GM19455 (cell line): ENCODE measurements at regions not wholly inside any gene's neighbourhood (a gene's known extent, or its start where the extent isn't known, plus 50 kb on each side); places are given as distances from the start of the nearest gene placed in this dataset.
"Not testable (repeated sequence)": the region's sequence is repeated elsewhere in the genome, so short reads cannot be mapped to it uniquely, and the experiment has no call there.

Experiments used
- ATAC-seq: cut with Tn5 transposase; IDR thresholded peaks from one replicate; pipeline ENCODE4 v1.9.1; 2021; ENCODE audit not compliant: unreplicated experiment

DNA sequence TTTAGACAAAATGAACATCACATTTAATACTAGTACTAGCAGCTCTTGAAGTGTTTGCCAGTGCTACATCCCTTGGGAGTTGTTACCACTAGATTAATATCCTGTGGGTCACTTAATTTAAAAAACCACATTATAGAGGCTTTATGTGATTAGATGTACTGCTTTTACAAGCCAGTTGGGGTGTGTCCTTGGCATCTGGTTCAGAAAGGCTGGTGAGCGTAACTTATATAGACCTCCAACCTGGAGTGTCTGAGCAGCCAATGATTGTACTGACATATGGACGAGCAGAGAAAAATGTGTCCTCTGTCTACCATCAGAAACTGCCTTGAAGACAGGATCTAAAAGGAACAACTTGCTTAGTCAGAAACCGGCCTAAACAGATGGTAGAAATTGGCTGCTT, 306.2 kb upstream of the ATP11B start:
- ATAC-seq, result no peak

DNA sequence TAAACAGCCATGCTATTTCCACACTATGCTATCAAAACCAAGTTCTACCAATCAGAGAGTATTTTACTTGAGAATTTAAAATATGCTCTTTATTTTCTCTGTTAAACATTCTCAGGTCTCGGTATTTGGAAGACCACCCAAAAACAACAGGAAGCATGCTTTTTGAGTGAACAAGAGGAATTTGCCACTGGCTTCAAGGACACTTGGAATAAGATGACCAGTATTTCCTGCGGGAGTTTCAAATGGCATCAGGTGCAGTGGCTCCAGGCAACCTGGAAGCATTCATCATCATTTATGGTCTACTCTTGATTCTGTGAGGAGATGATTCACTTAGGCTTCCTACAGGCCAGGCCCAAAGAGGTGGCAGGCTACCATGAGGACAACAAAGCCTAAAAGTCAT, 305.7 kb upstream of the ATP11B start:
- ATAC-seq, result no peak

DNA sequence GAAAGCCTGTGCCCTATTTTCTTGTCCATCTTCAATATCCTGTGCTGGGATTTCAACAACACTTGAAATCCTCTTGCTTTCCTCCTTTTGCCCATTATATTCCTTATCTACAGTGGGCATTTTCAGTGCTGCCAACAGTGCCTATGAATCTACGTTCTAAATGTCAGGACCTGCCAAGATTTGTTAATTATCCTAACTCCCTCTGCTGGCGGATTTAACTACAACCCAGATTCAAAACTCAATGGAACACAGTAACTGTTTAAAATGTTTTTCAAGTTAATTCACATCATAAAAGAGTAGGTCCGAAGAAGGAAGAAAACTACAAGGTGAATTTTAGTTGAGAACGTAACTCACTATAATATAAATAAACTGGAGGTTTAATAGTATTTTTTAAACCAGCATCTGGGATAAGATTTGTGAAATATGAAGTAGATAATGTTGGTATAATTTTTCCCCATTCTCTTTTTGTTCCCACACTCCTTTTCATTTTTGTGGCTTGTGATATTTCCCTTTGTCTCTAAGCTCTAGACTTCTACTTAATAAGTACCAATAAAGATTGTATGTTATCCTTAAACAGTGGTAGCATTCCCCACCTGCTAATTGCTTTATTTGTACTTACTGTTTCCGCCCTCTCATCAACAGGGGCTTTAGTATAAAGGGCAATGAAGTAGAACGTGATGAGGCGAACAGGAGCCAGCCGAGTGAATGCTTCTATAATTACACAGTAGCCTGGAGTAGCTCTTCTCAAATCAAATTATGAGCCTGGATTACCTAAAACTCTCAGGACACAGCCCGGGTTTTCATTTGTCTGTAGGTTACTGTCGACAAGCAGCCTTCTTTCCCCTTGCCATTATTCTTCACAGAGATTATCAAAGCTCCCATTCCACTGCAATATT, 302.5 kb upstream of the ATP11B start:
- peak; percentile 57 for ATAC-seq

DNA sequence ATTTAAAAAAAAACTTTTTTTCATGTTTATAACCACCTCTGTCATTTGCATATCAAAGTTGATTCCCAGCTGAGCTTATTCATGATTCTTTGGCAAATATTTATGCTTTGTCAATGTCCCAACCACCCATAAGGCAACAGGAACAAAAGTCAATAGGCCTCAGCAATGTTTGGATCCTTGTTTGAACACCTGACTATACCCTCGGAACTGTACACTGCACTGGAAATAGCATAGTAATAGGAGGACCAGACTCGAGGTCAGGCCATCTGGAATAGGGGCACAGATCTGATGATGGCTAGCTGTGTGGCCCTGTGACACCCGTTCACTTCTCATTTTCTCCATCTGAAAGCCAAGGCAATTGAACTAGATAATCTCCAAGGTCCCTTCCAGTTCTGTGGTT, 301.7 kb upstream of the ATP11B start:
- no peak for ATAC-seq

DNA sequence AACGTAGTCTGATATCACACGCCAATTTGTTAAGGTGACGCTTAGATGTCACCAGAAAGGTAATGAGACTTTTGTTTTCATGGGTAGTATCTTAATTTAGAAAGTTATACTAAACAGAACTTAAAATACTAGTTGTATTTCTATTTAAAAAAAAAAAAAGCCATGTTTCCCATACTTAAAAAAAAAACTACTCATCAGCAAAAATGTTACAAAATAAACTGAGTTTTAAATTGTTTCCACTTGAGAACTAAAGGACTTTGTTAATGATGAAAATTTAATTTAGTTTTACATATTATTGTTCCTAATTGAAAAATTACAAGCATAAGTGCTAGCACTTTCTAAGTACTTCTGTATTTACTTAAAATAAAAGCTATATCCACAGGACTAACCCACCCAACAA, 300.8 kb upstream of the ATP11B start:
- ATAC-seq, result no peak

DNA sequence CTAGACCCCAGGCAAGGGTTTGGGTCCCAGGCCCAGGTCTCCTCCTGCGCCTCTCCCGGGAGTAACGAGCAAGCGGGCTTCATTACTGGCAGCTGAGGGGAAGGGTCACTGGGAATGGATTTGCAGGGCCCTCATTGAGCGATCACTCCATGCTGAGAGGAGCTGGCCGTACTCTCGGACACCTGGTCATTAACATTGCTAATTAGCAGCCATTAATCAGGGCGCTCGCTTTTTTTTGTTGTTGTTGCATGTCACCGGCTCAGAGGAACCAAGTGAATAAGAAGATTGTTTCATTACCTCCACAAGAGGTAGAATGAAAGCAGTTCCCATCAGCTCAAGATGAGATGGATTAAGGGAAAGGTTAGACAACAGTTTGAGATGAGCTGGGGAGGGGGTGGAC, 293.0 kb upstream of the ATP11B start:
- no peak for ATAC-seq

DNA sequence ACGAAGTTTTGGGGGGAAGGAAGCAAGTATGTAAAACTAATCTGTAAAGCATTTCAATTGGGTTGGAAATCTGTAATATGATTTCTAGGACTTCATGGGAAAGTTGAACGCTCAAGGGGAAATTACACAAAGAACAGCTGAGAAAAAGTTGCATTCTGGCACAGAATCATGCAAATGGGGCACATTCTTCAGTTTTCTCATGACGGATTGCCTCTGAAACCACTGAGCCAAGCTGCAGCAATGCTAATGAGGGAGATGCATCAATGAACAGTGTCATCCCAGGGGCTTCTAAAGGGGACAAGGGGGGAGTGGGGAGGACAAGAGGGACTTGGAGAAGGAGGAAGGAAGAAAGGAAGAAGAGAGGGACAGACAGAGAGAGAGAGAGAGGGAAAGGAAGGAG, 291.4 kb upstream of the ATP11B start:
- ATAC-seq, result no peak

DNA sequence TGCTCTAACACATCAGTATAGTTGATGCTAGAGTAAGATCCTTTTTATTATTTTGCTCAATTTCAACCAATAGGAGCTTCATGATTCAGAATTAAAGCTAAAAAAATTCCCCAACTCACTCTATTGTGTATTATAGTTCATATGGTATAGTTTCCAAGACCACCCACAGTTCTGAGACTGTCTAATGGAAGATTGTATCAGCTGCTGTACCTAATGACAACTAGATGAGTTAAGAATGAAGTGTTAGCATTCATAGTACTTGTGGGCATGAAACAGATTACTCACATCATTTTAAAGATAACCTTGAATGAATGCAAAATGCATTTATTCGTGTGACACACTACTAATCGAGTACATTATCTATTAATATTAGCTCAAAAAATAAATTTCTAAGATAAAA, 289.9 kb upstream of the ATP11B start:
- ATAC-seq, result no peak

DNA sequence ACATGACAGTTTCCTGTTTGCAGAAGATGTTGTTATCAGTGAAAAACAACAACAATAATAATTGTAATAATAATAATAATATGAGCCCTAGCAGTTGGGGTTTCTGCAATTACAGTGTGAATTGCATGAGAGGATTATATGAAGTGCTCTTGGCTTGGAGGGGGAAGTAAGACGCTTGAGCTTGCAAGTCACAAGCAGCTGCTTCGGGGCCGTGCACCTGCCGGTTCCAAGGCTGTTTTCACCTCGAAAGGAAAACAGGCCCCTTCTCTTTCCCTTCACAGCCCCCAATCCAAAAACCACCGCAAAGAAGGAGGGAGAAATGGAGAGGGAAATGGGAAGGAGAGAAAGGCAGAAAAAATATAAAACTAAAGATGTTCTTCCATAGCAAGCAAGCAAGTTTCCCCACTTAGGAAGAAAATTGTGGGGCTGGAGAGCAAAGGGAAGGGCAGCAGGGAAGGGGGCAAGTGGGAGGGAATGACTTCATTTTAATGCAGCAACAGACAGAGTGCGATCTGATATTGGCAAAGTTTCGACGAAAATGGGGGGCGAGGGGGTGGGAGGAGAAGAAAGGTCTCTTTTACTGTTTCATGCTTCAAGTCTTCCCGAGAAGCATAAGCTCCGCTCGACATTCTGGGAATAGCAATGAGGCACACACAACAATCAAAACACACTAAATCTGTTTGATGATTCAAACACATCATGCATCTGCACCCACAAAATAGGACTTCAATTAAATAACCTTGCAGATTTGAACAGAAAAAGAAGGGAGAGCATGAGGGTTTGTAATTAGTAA, 284.2 kb upstream of the ATP11B start:
- no peak for ATAC-seq

DNA sequence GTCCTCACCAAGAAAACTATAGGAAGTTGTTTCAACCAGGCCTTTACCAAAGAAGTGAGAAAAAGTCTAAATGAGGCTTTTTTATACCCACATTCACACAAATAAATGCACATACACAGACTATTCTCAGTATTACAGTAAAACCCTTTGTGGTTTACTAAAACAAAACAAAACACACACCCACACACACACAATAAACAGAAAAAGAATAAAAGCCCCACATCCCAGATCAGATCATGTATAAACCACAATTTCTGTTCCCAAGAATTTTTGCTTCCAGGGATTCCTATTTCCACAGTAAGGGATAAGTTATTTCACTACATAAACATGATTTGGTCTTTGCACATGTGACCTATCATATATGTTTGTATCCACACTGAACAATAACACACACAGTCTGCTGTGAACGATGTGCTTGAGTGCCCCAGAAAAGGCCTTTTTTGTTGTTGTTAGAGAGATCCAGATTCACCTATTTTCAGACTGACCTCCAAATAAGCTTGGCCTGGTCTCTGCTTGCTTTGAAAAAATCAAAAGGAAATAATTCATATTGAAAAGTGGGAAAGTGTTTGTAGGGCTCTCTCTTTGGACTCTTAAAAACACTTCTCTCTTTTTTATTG, 283.4 kb upstream of the ATP11B start:
- no peak for ATAC-seq

DNA sequence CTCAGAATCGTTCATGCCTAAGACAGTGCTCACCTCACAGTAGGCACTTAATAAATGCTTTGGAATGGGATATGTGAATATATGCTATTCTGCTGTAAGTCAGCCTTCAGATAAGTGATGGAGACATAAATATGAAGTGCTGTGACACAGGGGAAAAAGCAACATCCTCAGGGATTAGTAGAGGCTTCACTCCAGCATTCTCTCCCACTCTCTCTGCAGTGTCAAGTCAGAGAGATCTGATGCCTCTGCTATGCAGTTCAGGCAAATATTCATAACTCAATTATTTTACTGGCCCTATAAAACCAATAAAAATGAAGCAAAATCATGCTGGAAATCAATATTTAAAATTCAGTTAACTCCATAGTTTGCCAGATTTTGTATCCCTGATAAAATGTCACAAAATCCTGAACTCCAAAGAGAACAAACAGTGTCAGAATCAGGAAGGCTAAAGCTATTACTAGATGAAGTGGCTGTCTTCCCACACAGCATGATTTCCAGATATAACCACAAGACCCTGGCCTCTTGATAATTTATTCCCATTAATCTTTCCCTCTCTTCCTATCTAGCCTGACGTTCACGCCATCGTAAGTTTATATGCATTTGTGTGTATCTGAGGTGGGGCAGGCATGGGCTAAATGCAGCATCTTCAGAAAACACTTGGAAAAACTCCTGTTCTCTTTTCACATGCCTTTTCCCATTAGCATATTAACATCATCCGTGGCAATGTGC, 278.9 kb upstream of the ATP11B start:
- no peak for ATAC-seq

DNA sequence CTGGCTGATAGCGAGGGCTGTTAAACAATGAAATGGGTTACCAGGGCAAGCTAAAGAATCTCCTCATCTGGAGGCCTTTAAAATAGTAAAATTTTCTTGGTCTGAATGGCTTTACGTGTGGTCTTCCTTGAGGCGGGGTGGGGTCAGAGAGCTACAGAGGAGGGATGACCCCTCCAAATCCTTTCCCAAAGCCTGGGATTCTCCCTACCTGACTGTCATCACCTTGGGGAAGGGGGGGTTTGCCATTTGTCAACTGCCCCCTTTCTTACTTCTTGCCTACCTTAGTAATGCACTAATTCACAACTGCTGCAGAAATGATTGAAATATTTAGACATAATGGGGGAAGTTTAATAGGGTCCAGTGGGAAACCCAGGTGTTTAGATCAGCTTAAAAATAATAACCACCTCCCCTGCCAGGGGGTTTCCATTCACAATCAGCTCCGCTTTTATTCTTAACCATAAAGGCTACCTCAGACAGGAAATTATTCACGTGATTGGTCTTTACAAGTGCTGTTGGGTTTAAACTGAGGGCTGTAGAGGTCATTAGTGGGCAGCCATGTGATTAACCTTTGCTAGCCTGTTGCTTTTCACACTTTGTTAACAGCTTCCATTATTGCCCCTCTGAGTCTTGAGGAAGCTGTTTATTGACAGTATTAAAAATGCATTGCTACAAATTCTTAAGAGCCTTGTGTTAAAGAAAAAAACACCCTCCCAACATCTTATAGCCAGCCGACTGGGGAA, 276.5 kb upstream of the ATP11B start:
- no peak for ATAC-seq

DNA sequence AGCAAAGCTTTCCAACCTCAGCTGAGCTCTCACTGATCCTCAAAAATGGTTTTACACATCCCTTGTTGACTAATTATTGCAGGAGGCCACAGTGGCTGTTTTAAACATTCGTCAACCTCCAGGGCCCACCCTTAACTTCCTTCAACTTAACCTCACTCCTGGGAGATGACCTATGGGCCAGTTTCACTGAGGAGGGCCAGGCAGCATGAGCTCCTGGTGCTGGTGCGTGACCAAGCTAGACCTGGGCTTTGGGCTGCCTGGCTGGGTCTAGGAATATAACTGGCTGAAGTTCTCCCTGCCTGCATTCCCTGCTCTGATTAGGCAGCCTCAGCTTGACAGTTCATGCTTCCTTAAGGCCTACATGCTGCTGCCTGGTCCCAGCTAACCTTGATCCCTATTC, 273.7 kb upstream of the ATP11B start:
- no peak for ATAC-seq

DNA sequence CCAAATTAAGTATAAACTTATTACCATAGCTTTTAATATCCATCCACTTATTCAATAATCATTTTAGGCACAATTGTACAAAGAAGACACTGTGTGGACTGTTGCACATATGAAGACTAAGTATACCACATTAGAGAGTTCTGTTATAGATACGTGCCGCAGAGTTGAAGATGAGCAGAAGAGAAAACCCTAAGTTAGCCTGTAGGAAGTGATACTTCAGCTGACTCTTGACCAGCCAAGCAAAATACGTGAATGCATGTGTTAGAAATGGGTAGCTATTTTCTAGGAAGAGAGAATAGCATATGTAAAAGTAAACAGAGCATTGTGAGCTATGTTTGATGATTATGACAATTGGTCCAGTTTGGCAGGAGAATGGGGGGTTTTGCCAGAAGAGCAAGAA, 272.0 kb upstream of the ATP11B start:
- peak; percentile 52 for ATAC-seq

DNA sequence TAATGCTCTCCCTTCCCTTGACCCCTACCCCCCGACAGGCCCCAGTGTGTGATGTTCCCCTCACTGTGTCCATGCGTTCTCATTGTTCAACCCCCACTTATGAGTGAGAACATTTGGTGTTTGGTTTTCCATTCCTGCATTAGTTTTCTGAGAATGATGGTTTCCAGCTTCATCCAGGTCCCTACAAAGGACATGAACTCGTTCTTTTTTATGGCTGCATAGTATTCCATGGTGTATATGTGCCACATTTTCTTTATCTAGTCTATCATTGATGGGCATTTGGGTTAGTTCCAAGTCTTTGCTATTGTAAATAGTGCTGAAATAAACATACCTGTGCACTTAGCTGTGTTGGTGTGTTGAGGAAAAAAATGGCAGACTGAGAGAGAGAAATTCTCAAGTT, 269.9 kb upstream of the ATP11B start:
- ATAC-seq, result not testable (repeated sequence)

DNA sequence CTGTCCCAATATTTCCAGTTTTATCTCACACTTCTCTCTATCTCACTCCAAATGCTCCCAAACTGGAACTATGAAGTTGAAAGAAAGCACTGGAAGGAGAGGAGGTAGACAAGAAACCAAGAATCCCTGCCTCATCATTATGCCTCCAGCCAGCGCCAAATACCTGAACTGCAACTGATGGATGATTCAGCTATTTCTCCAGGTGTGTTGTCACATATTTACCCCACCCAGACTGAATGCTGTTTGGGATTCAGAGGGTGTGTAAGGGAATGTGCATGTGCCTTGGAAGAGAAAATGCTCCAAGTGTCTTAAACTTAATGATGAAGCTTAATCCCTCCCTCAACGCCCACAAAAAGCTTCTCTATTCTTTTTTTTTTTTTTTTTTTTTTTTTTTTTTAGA, 269.5 kb upstream of the ATP11B start:
- no peak for ATAC-seq

DNA sequence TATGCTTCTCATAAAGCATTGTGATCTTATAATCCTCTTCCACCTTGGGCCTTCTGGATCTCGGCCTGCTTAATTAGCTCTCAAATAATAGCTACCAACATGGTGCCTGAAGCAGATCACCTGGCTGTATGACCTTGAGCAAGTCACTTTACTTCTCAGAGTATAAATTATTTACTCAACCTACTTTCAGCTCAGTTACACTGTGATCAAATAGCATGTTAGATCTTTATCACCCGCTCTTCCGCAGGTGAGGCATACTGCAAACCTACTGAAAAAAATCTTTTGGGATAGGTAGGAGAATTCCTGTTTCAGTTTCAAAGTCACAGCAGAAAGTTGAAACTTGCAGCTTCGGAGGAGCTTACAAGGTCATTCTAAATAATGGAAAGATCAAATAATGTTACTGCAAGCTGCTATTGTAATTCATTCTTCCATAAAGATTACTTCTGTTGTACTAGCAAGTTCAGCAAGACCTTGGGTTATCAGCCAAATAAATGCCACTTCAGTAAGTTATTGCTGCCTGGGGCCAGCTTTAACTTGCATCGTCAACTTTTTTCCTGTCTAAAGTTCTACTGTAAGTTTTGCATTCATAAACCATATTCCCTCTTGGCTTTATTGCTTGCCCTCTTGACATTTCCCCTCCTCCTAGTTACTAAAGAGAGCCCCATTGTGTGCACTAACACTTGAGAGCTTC, 268.4 kb upstream of the ATP11B start:
- no peak for ATAC-seq

DNA sequence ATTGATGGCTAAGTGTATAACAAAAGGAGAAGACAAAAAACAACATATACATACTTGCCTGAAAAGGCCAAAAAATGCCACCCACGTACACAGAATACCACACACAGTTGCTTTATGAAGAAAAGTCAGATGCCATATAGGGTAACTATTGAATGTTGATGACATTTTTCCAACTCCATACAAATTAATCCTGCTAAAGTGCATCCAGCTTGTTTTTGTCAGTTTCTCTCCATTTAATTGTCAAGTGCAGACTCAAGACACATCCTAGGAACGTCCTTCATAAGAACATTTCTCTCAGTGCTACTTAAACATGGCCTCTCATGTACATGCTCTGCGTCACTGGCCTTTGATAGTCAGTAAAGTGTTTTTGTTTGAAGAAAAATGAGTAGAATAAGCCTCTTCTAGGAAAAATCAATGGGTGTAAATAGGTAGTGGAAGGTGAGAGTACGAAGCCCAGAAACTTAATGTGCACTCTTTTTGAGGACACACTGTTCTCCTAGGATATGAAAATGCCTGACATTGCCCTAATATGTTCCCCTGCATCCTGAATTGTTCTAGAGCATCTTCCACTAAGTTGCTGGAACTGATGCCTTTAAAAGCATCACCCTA, 267.4 kb upstream of the ATP11B start:
- ATAC-seq, result no peak

DNA sequence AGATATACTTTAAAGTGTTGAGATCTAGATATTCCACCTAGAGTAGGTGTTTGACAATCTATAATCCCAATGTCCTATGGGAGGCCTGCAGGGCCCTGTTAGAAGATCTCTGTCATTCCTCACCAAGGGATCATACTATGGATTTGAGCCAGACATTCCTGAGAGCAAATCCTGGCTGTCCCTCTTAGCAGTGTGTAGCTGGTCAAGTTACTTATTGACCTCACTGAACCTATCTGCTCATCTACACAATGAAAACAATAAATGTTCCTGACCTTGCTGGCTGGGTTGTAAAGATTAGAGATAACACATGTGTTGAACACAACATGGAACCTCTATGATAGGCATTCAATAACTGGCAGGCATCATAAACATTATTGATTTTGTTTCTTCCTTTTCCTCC, 265.6 kb upstream of the ATP11B start:
- ATAC-seq, result no peak

DNA sequence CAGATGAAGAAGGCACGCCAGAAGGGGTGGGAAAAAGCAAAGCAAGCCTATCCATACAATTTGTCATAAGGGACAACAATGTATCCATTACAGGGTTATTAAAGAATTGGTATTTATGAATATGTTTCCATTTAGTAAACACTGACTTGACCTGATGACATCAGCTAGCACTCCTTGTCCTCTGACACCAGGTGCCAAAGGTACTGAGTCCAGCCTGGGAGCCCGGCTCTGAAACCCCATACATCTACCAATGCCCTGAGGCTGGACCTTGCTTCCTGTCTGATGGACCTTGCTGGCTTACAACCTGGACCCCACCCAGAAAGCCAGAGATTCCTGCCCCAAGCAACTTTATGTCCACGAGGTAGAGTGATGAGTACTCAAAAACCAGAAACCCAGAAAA, 263.0 kb upstream of the ATP11B start:
- no peak for ATAC-seq
